ENCODE measurements at regions not wholly inside any gene's neighbourhood (a gene's known extent, or its start where the extent isn't known, plus 50 kb on each side); places are given as distances from the start of the nearest gene placed in this dataset.
"Not testable (repeated sequence)": the region's sequence is repeated elsewhere in the genome, so short reads cannot be mapped to it uniquely, and the experiment has no call there.

DNA sequence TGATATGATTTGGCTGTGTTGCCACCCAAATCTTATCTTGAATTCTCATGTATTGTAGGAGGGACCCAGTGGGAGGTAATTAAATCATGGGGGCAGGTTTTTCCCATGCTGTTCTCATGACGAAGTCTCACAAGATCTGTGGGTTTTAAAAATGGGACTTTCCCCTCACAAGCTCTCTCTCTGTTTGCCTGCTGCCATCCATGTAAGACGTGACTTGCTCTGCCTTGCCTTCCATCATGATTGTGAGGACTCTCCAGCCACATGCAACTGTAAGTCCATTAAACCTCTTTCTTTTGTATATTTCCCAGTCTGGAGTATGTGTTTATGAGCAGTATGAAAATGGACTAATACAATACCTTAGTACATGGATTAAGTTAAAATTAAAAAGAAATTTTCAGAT lies 1094.7 kb upstream of the SLC39A10 start:
- no peak overlapping the region for H3K4me3 ChIP-seq (ENCODE audit: low read length)
- TF ChIP-seq ZNF274 (IDR thresholded peaks at IDR 0.05; ENCODE audit: low read depth, low read length) = no peak

DNA sequence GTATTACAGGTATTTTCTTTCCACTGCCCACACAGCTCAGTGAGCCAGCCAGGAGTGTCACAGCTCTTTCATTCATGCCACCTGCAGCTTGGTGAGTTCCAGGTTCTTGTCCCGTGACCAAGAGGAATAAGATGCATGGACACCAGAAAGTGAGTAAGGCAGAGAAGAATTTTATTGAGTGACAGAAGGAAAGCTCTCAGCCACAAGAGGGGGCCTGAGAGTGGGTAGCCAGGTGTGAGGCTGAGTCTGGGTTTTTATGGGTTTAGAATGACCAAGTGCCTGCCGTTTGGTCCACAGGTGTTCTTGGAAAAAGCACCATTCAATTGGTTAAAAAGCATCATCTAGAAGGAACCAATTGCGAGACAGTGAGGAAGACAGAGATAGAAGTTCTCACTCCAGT lies 1097.1 kb upstream of the SLC39A10 start:
- no peak overlapping the region for H3K4me3 ChIP-seq (ENCODE audit: low read length)
- no peak for TF ChIP-seq ZNF274 (IDR thresholded peaks at IDR 0.05; ENCODE audit: low read depth, low read length)

DNA sequence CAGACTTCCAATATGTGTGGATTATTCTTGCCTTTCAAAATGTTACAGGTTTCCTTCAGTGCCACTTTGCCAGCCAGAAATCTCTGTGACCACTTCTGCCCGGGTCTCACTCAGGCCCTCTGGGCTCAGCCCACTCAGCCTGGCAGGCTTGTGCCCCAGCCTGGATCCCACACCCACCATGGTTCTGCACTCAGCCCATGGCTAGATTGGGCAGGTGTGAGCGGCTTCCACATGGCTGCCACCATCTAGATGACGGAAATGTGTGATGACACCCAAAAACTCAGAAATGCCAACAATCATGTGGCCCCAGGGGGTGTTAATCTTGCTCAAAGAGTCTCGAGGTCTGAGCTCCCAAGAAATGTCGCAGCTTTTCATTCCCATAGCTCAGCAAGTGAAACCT lies 1097.5 kb upstream of the SLC39A10 start:
- H3K4me3 ChIP-seq (ENCODE audit: low read length) = no peak overlapping the region
- TF ChIP-seq ZNF274 (IDR thresholded peaks at IDR 0.05; ENCODE audit: low read depth, low read length) = no peak

DNA sequence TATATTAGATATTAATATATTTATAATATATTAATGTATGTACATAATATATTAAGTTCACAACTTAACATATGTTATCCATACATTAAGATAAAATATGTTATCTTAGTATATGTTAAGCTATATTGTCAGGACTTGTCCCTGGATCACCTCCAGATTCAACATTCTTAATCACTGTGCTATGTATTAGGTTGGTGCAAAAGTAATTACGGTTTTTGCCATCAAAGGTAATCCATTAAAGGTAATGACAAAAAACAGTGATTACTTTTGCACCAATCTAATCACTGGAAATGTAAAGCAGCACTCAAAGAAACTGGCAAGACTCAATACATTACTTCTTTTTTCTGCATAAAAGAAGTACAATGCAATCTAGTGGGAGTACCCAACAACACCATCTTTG lies 1099.0 kb upstream of the SLC39A10 start:
- no peak overlapping the region for H3K4me3 ChIP-seq (ENCODE audit: low read length)
- TF ChIP-seq ZNF274 (IDR thresholded peaks at IDR 0.05; ENCODE audit: low read depth, low read length) = no peak

DNA sequence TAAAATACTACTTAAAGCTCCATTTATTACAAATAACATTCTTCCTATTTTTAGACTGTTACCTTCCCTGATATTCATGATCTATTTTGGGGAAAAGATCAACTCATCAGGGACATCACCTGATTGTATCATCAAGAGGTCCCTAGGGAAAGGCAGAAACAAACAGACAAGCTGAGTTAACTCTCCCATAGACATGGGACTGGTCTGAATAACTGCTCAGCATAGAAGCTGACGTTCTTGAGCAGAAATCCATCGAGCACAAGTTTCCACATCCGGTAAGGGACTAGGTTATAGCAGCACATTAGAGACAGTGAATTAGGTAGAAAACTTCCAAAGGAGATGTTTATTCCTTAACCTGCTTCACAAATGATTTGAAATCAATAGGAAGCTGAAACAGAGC lies 1100.4 kb upstream of the SLC39A10 start:
- no peak for TF ChIP-seq ZNF274 (IDR thresholded peaks at IDR 0.05; ENCODE audit: low read depth, low read length)

GRCh38 chr2:194553980-194554379 lies 1103.0 kb upstream of the SLC39A10 start:
- no peak for TF ChIP-seq ZNF274 (IDR thresholded peaks at IDR 0.05; ENCODE audit: low read depth, low read length)
- H3K4me3 ChIP-seq (ENCODE audit: low read length) = no peak overlapping the region

More for the DNA sequence above, 1100.4 kb upstream of the SLC39A10 start:
- H3K4me3 ChIP-seq (ENCODE audit: low read length) = no peak overlapping the region

- TF ChIP-seq ZNF274 (IDR thresholded peaks at IDR 0.05; ENCODE audit: low read depth, low read length) = no peak
Observed at GRCh38 chr2:194550702-194551101, 1106.3 kb upstream of the SLC39A10 start.

GRCh38 chr2:194549387-194549786 lies 1107.6 kb upstream of the SLC39A10 start:
- no peak for TF ChIP-seq ZNF274 (IDR thresholded peaks at IDR 0.05; ENCODE audit: low read depth, low read length)
- H3K4me3 ChIP-seq (ENCODE audit: low read length) = no peak overlapping the region

More at GRCh38 chr2:194550702-194551101, 1106.3 kb upstream of the SLC39A10 start:
- H3K4me3 ChIP-seq (ENCODE audit: low read length) = no peak overlapping the region

GRCh38 chr2:194545978-194546377 lies 1111.0 kb upstream of the SLC39A10 start:
- TF ChIP-seq ZNF274 (IDR thresholded peaks at IDR 0.05; ENCODE audit: low read depth, low read length) = no peak
- H3K4me3 ChIP-seq (ENCODE audit: low read length) = no peak overlapping the region

DNA sequence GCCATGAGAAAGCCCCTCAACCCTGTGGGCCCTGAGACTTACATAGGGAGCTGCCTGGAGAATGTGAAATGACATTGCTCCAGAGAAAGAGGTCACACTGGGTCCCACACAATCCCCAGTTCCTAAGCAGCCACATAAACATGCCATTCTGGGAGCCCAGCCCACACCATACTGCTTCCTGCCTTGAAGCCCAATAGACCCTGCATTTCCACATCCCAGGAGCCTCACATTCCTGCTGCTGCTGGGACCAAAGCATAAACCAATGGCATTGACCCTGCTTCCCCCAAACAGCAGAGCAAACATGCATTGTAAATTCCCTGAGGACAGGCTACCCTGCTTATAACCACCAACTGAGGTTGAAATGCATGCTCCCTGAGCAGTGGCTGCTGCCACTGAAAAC lies 1117.6 kb upstream of the SLC39A10 start:
- no peak overlapping the region for H3K4me3 ChIP-seq (ENCODE audit: low read length)
- TF ChIP-seq ZNF274 (IDR thresholded peaks at IDR 0.05; ENCODE audit: low read depth, low read length) = no peak

DNA sequence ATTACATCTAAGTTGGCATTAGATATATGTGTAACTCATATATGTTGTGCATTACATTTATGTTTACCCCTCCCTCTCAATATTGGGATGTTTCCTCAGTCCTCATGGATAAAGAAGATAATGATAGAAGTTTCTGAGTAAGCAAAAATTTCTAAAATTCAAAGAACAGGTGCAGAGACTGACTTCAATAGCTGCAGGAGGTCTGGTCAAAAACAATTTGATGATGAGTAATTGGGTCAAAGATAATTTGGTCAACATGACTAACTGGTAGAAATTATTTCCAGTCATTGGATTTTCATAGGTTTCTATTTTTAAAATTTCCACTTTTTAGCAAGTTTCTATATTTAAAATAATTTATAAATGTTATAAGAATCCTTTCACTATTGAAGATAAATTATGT lies 1130.9 kb upstream of the SLC39A10 start:
- no peak for TF ChIP-seq ZNF274 (IDR thresholded peaks at IDR 0.05; ENCODE audit: low read depth, low read length)
- no peak overlapping the region for H3K4me3 ChIP-seq (ENCODE audit: low read length)

DNA sequence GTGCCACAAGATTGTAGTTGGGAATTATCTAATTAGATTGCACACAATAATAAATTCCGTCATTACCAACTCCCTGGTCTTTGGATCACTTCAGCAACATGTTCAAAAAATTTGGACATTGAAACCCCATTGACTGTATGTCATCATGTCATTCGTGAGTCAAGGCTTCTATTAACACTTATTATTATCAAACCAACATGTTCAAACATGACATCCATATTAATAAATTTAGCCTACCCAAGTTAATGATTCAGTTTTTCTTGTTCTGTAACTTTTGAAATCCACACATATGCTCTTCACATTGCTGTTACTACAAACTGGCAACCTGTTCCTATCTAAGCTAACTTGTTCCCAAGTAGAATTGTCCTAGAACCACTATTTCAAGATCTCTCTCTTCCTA lies 1142.7 kb upstream of the SLC39A10 start:
- H3K4me3 ChIP-seq (ENCODE audit: low read length) = no peak overlapping the region
- no peak for TF ChIP-seq ZNF274 (IDR thresholded peaks at IDR 0.05; ENCODE audit: low read depth, low read length)

GRCh38 chr2:194511070-194511469 lies 1146.0 kb upstream of the SLC39A10 start:
- not testable (repeated sequence) for H3K4me3 ChIP-seq (ENCODE audit: low read length)

- H3K4me3 ChIP-seq (ENCODE audit: low read length) = not testable (repeated sequence)
Observed at GRCh38 chr2:194504876-194505275, 1152.2 kb upstream of the SLC39A10 start.

GRCh38 chr2:194495046-194495445 lies 1162.0 kb upstream of the SLC39A10 start:
- no peak overlapping the region for H3K4me3 ChIP-seq (ENCODE audit: low read length)
- TF ChIP-seq ZNF274 (IDR thresholded peaks at IDR 0.05; ENCODE audit: low read depth, low read length) = no peak

- no peak overlapping the region for H3K4me3 ChIP-seq (ENCODE audit: low read length)
- no peak for TF ChIP-seq ZNF274 (IDR thresholded peaks at IDR 0.05; ENCODE audit: low read depth, low read length)
Observed at GRCh38 chr2:194494401-194494800, 1162.6 kb upstream of the SLC39A10 start.
